ENCODE measurements at regions not wholly inside any gene's neighbourhood (a gene's known extent, or its start where the extent isn't known, plus 50 kb on each side); places are given as distances from the start of the nearest gene placed in this dataset.

- TF ChIP-seq EZH2 (IDR thresholded peaks at IDR 0.05) (no peak), CTCF (IDR thresholded peaks at IDR 0.05 in 2 of 3, conservative IDR thresholded peaks at IDR 0.05 in 1 of 3; ENCODE audit: borderline replicate concordance in 1 of 3, insufficient read depth in 1 of 3, low read depth in 2 of 3, low read length in 2 of 3) (no peak), EZH2phosphoT487 (IDR thresholded peaks at IDR 0.05; ENCODE audit: borderline replicate concordance) (no peak), CEBPB (IDR thresholded peaks at IDR 0.05; ENCODE audit: low read depth) (no peak), POLR2A (IDR thresholded peaks at IDR 0.05; ENCODE audit: borderline replicate concordance, extremely low read depth, insufficient read depth, insufficient read length) (no peak), SP1 (IDR thresholded peaks at IDR 0.05; ENCODE audit: low read depth) (no peak)
Observed at GRCh38 chr2:120861576-120862191, 126.0 kb downstream of the GLI2 start.
